ENCODE measurements at regions not wholly inside any gene's neighbourhood (a gene's known extent, or its start where the extent isn't known, plus 50 kb on each side); places are given as distances from the start of the nearest gene placed in this dataset.

- no peaks in the 10 kb centered on the region for H3K36me3 ChIP-seq
- 0 out of 2 replicates have a peak, but pooled peaks cover 2% of the 10 kb centered on the region for H3K27me3 ChIP-seq
- peaks cover under 1% of the 10 kb centered on the region; the same call in 1 of the 2 replicates for H3K9me3 ChIP-seq (replicated peaks)
- no peak overlapping the region for H3K27ac ChIP-seq
- H3K4me1 ChIP-seq = peaks cover 16% of the 10 kb centered on the region
- no peak overlapping the region for H3K4me3 ChIP-seq
- peak; percentile 82 to 86 for DNase-seq
These were observed 54.4 kb upstream of the C1orf174 start for GRCh38 chr1:3954170-3955169.

GRCh38 chr1:3955196-3955772, 55.2 kb upstream of the C1orf174 start:
- Histone ChIP-seq H3K27ac (no peak overlapping the region), H3K9me3 (replicated peaks) (no peaks in the 10 kb centered on the region), H3K36me3 (no peaks in the 10 kb centered on the region), H3K4me3 (no peak overlapping the region), H3K27me3 (0 out of 2 replicates have a peak, but pooled peaks cover 2% of the 10 kb centered on the region), H3K4me1 (peaks cover 16% of the 10 kb centered on the region)
- DNase-seq = peak; percentile 39 to 58

GRCh38 chr1:3956527-3957170, 56.6 kb upstream of the C1orf174 start:
- H3K9me3 ChIP-seq (replicated peaks) = no peaks in the 10 kb centered on the region
- peak in 1 of 2 experiments; percentile 29 for DNase-seq
- H3K27ac ChIP-seq = no peak overlapping the region
- peaks cover 16% of the 10 kb centered on the region for H3K4me1 ChIP-seq
- no peak overlapping the region for H3K4me3 ChIP-seq
- H3K27me3 ChIP-seq = 0 out of 2 replicates have a peak, but pooled peaks cover 2% of the 10 kb centered on the region
- no peaks in the 10 kb centered on the region for H3K36me3 ChIP-seq

- H3K27ac ChIP-seq = no peak overlapping the region
- peaks cover 14% of the 10 kb centered on the region for H3K4me1 ChIP-seq
- no peak for DNase-seq
- H3K9me3 ChIP-seq (replicated peaks) = no peaks in the 10 kb centered on the region
- no peak overlapping the region for H3K4me3 ChIP-seq
- H3K27me3 ChIP-seq = 0 out of 2 replicates have a peak, but pooled peaks cover 2% of the 10 kb centered on the region
- H3K36me3 ChIP-seq = no peaks in the 10 kb centered on the region
These were observed 59.3 kb upstream of the C1orf174 start for GRCh38 chr1:3959361-3959760.

- H3K27me3 ChIP-seq = no peaks in the 10 kb centered on the region
- no peak overlapping the region for H3K4me3 ChIP-seq
- H3K4me1 ChIP-seq = no peaks in the 10 kb centered on the region; the same call in 1 of the 2 replicates
- no peaks in the 10 kb centered on the region for H3K36me3 ChIP-seq
- H3K27ac ChIP-seq = no peak overlapping the region
- DNase-seq = no peak
- H3K9me3 ChIP-seq (replicated peaks) = no peaks in the 10 kb centered on the region; the same call in 1 of the 2 replicates
These were observed 63.5 kb upstream of the C1orf174 start for GRCh38 chr1:3963554-3963953.

- DNase-seq = no peak
- H3K4me3 ChIP-seq = no peak overlapping the region
- no peaks in the 10 kb centered on the region; the same call in 1 of the 2 replicates for H3K4me1 ChIP-seq
- H3K27me3 ChIP-seq = no peaks in the 10 kb centered on the region
- H3K27ac ChIP-seq = no peak overlapping the region
- no peaks in the 10 kb centered on the region; the same call in none of the 2 replicates for H3K9me3 ChIP-seq (replicated peaks)
- no peaks in the 10 kb centered on the region for H3K36me3 ChIP-seq
These were observed 65.6 kb upstream of the C1orf174 start for GRCh38 chr1:3965693-3966092.

GRCh38 chr1:3968851-3969250, 68.8 kb upstream of the C1orf174 start:
- Histone ChIP-seq H3K27ac (no peak overlapping the region), H3K4me3 (no peak overlapping the region), H3K4me1 (no peaks in the 10 kb centered on the region), H3K27me3 (no peaks in the 10 kb centered on the region), H3K36me3 (no peaks in the 10 kb centered on the region), H3K9me3 (replicated peaks) (no peaks in the 10 kb centered on the region; the same call in none of the 2 replicates)
- DNase-seq = peak; percentile 34 to 56

GRCh38 chr1:3971981-3972380, 71.9 kb upstream of the C1orf174 start:
- no peaks in the 10 kb centered on the region for H3K36me3 ChIP-seq
- H3K27ac ChIP-seq = no peak overlapping the region
- DNase-seq = no peak
- no peaks in the 10 kb centered on the region for H3K4me1 ChIP-seq
- H3K9me3 ChIP-seq (replicated peaks) = no peaks in the 10 kb centered on the region; the same call in none of the 2 replicates
- no peaks in the 10 kb centered on the region for H3K27me3 ChIP-seq
- no peak overlapping the region for H3K4me3 ChIP-seq

- Histone ChIP-seq H3K4me3 (no peak overlapping the region), H3K27ac (no peak overlapping the region), H3K27me3 (no peaks in the 10 kb centered on the region), H3K4me1 (peaks cover 9% of the 10 kb centered on the region), H3K36me3 (no peaks in the 10 kb centered on the region), H3K9me3 (replicated peaks) (no peaks in the 10 kb centered on the region)
- no peak for DNase-seq
These were observed 76.0 kb upstream of the C1orf174 start for GRCh38 chr1:3975903-3976630.

- H3K4me1 ChIP-seq = peaks cover 9% of the 10 kb centered on the region
- no peaks in the 10 kb centered on the region for H3K36me3 ChIP-seq
- H3K4me3 ChIP-seq = no peak overlapping the region
- H3K9me3 ChIP-seq (replicated peaks) = no peaks in the 10 kb centered on the region
- no peaks in the 10 kb centered on the region; the same call in 1 of the 2 replicates for H3K27me3 ChIP-seq
- no peak overlapping the region for H3K27ac ChIP-seq
- DNase-seq = no peak
These were observed 76.7 kb upstream of the C1orf174 start for GRCh38 chr1:3976821-3977220.

GRCh38 chr1:3978196-3978989, 78.3 kb upstream of the C1orf174 start:
- peaks cover 9% of the 10 kb centered on the region for H3K4me1 ChIP-seq
- DNase-seq = peak; percentile 55 to 72
- H3K9me3 ChIP-seq (replicated peaks) = no peaks in the 10 kb centered on the region
- no peak overlapping the region for H3K4me3 ChIP-seq
- H3K27ac ChIP-seq = peak overlapping the region; percentile 58
- H3K36me3 ChIP-seq = no peaks in the 10 kb centered on the region
- peaks cover 12% of the 10 kb centered on the region for H3K27me3 ChIP-seq

- Histone ChIP-seq H3K27ac (peak overlapping the region; percentile 58), H3K27me3 (peaks cover 15% of the 10 kb centered on the region), H3K4me3 (no peak overlapping the region), H3K4me1 (peaks cover 9% of the 10 kb centered on the region), H3K36me3 (no peaks in the 10 kb centered on the region), H3K9me3 (replicated peaks) (no peaks in the 10 kb centered on the region)
- DNase-seq = peak; percentile 83 to 84
These were observed 78.9 kb upstream of the C1orf174 start for GRCh38 chr1:3978990-3979325.

GRCh38 chr1:3981261-3981660, 81.2 kb upstream of the C1orf174 start:
- Histone ChIP-seq H3K36me3 (no peaks in the 10 kb centered on the region), H3K27me3 (peaks cover 27% of the 10 kb centered on the region), H3K27ac (no peak overlapping the region), H3K4me1 (peaks cover 9% of the 10 kb centered on the region), H3K4me3 (no peak overlapping the region), H3K9me3 (replicated peaks) (no peaks in the 10 kb centered on the region)
- no peak for DNase-seq

All from SJCRH30 (cell line).